ENCODE measurements at regions not wholly inside any gene's neighbourhood (a gene's known extent, or its start where the extent isn't known, plus 50 kb on each side); places are given as distances from the start of the nearest gene placed in this dataset.
"Not testable (repeated sequence)": the region's sequence is repeated elsewhere in the genome, so short reads cannot be mapped to it uniquely, and the experiment has no call there.

DNA sequence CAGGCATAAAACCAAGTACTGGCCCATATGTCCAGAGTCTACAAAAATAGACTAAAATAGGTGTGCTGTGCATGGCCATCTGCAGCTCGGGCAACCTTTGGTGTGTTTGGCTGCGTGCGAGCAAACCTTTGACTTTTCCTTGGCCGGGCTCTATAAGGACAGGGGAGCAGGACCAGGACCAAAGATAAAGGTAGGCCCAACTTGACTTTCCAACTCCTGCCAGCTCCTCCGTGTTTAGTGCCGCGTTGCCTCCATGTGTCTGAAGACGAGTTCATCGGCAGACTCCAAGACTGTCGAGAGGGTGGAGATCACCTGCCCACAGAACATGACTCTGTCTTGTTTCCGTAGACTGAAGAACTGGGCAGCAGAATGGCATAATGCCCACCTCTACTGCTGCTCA is 375.5 kb downstream of the IRS2 start:
- H3K4me3 Mint-ChIP-seq: no peak overlapping the region
- no peaks in the 10 kb centered on the region for H3K27me3 Mint-ChIP-seq
- no peaks in the 10 kb centered on the region for H3K36me3 Mint-ChIP-seq

GRCh38 chr13:109408591-109409382 is 377.6 kb downstream of the IRS2 start:
- H3K4me1 Mint-ChIP-seq: no peaks in the 10 kb centered on the region
- H3K4me3 Mint-ChIP-seq: no peak overlapping the region
- H3K27ac Mint-ChIP-seq: no peak overlapping the region
- H3K27me3 Mint-ChIP-seq: no peaks in the 10 kb centered on the region
- no peaks in the 10 kb centered on the region for H3K9me3 Mint-ChIP-seq
- ATAC-seq: no peak
- H3K36me3 Mint-ChIP-seq: no peaks in the 10 kb centered on the region

More for the DNA sequence above, 375.5 kb downstream of the IRS2 start:
- no peak for ATAC-seq
- Mint-ChIP-seq H3K4me1 (no peaks in the 10 kb centered on the region), H3K9me3 (no peaks in the 10 kb centered on the region), H3K27ac (no peak overlapping the region)

- H3K4me3 Mint-ChIP-seq: no peak overlapping the region
- H3K36me3 Mint-ChIP-seq: no peaks in the 10 kb centered on the region
- no peaks in the 10 kb centered on the region for H3K27me3 Mint-ChIP-seq
- no peaks in the 10 kb centered on the region for H3K4me1 Mint-ChIP-seq
- no peaks in the 10 kb centered on the region for H3K9me3 Mint-ChIP-seq
- H3K27ac Mint-ChIP-seq: no peak overlapping the region
- no peak for ATAC-seq
Observed at GRCh38 chr13:109406376-109406992, 379.9 kb downstream of the IRS2 start.

DNA sequence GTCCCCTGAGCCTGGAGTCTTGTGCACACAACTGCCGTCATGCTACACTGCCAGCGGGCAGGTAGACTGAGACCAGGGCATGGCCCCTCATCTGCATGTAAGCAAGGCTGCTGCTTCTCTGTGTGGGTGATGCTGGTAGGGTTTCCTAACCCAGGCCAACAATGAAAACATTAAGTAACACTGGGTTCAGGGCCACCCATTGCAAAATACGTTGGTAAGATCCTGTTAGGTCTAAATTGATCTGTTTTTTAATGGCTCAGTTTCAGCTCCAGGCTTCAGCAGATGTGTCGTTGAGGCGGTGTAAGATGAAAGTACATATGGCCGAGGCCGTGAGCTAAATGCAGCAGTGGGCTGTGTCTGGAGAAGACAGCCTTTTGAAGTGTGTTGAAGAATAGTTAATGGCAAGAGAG is 383.4 kb downstream of the IRS2 start:
- peaks cover 2% of the 10 kb centered on the region for H3K9me3 Mint-ChIP-seq
- no peak overlapping the region for H3K27ac Mint-ChIP-seq
- no peak overlapping the region for H3K4me3 Mint-ChIP-seq
- ATAC-seq: no peak
- no peaks in the 10 kb centered on the region for H3K27me3 Mint-ChIP-seq
- no peaks in the 10 kb centered on the region for H3K4me1 Mint-ChIP-seq
- no peaks in the 10 kb centered on the region for H3K36me3 Mint-ChIP-seq

DNA sequence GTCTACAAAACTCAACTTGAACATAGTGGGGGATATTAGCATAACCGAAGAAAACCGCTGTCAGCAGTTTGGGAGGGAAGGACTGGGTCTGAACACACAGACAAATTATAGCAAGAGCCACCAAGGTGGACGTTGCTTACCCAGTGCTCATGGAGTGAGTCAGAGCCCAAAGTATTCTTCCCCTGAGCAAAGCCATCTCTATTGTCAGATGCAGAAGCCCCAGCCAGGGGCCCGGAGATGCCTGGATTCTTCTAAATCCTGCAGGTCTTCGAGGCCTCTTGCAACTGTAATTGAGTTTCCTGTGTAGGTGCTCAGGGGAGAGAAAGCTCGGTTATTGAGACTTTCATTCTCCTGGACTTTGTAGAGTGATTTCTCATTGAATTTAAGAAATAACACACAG is 384.5 kb downstream of the IRS2 start:
- Mint-ChIP-seq H3K27ac (no peak overlapping the region), H3K4me3 (no peak overlapping the region), H3K4me1 (no peaks in the 10 kb centered on the region), H3K27me3 (no peaks in the 10 kb centered on the region), H3K36me3 (no peaks in the 10 kb centered on the region), H3K9me3 (peaks cover 2% of the 10 kb centered on the region)
- ATAC-seq: no peak

GRCh38 chr13:109401307-109401706 is 385.1 kb downstream of the IRS2 start:
- peaks cover 2% of the 10 kb centered on the region for H3K9me3 Mint-ChIP-seq
- H3K36me3 Mint-ChIP-seq: no peaks in the 10 kb centered on the region
- H3K27ac Mint-ChIP-seq: no peak overlapping the region
- ATAC-seq: no peak
- H3K4me1 Mint-ChIP-seq: no peaks in the 10 kb centered on the region
- H3K27me3 Mint-ChIP-seq: no peaks in the 10 kb centered on the region
- H3K4me3 Mint-ChIP-seq: no peak overlapping the region

- H3K9me3 Mint-ChIP-seq: peaks cover 2% of the 10 kb centered on the region
- no peak overlapping the region for H3K4me3 Mint-ChIP-seq
- no peak overlapping the region for H3K27ac Mint-ChIP-seq
- ATAC-seq: no peak
- no peaks in the 10 kb centered on the region for H3K36me3 Mint-ChIP-seq
- no peaks in the 10 kb centered on the region for H3K27me3 Mint-ChIP-seq
- no peaks in the 10 kb centered on the region for H3K4me1 Mint-ChIP-seq
Observed at GRCh38 chr13:109400624-109401257, 385.6 kb downstream of the IRS2 start.

DNA sequence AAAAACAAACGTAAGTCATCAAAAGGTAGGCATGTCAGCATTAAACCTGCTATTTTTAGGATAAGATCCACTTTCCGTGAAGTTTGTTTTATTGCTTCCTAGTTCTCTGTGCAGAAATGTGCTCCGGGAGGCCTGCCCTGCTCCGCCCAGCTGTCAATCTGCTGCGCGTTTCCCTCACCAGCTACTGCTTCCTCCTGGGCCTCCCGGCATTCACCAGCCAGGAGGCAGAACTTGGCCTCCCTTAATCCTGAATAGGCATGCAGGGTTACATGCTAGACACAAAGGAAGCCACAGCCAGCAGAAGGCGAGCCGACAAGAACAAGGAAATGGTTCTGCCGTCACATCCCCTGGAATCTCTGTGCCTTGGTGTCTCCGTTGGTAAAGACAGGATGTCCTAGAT is 386.2 kb downstream of the IRS2 start:
- Mint-ChIP-seq H3K27ac (no peak overlapping the region), H3K4me1 (no peaks in the 10 kb centered on the region), H3K4me3 (no peak overlapping the region)

GRCh38 chr13:109398071-109398470 is 388.3 kb downstream of the IRS2 start:
- not testable (repeated sequence) for H3K36me3 Mint-ChIP-seq, H3K4me1 Mint-ChIP-seq, H3K4me3 Mint-ChIP-seq, ATAC-seq, H3K27me3 Mint-ChIP-seq, H3K27ac Mint-ChIP-seq, H3K9me3 Mint-ChIP-seq

More for the DNA sequence above, 386.2 kb downstream of the IRS2 start:
- Mint-ChIP-seq H3K36me3 (no peaks in the 10 kb centered on the region), H3K9me3 (peaks cover 2% of the 10 kb centered on the region), H3K27me3 (no peaks in the 10 kb centered on the region)
- ATAC-seq: no peak

DNA sequence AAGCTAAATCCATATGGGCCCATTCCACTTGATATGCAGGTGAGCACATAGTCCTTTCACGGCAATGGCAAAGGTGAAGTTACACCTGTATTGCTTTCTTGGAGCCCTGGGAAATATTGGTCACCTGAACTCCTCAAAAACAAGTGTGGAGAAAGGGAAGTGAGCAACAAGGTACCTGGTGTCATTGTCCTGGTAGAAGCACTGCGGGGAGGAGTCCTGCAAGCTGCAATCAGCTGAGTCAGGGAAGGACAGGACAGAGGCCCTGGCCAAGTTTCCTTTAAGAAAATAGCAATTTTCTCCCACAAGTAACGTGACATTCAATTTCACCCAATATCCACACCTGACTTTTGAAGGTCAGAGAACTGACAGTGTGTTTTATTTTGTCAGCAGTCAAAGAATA is 389.1 kb downstream of the IRS2 start:
- H3K4me1 Mint-ChIP-seq: no peaks in the 10 kb centered on the region
- no peak overlapping the region for H3K4me3 Mint-ChIP-seq
- peaks cover 8% of the 10 kb centered on the region for H3K9me3 Mint-ChIP-seq
- no peak for ATAC-seq
- no peak overlapping the region for H3K27ac Mint-ChIP-seq
- no peaks in the 10 kb centered on the region for H3K27me3 Mint-ChIP-seq
- H3K36me3 Mint-ChIP-seq: no peaks in the 10 kb centered on the region

- H3K9me3 Mint-ChIP-seq: peaks cover 9% of the 10 kb centered on the region
- no peak overlapping the region for H3K27ac Mint-ChIP-seq
- no peaks in the 10 kb centered on the region for H3K27me3 Mint-ChIP-seq
- no peak for ATAC-seq
- H3K36me3 Mint-ChIP-seq: no peaks in the 10 kb centered on the region
- no peak overlapping the region for H3K4me3 Mint-ChIP-seq
- H3K4me1 Mint-ChIP-seq: no peaks in the 10 kb centered on the region
Observed at GRCh38 chr13:109396266-109396665, 390.1 kb downstream of the IRS2 start.

DNA sequence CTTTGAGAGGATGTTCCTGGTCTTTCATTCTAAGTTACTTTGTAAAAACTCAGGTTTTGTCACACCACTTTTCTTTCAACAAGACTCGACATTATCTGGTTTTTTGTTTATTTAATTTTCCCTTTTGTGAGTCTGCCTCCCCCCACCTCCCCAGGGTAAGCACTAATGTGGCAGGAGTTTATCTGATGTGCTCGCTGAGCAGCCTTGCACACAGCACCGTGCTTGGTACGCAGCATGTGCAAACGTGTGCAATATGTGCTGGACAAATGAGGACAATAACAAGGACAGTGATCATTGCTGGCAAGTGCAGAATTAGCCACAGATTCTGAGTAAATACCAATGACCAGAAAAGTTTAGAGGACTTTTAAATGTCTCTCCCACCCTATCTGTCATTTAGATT is 391.4 kb downstream of the IRS2 start:
- peaks cover 9% of the 10 kb centered on the region for H3K9me3 Mint-ChIP-seq
- H3K4me1 Mint-ChIP-seq: no peaks in the 10 kb centered on the region
- no peak overlapping the region for H3K27ac Mint-ChIP-seq
- ATAC-seq: no peak
- no peaks in the 10 kb centered on the region for H3K36me3 Mint-ChIP-seq
- no peaks in the 10 kb centered on the region for H3K27me3 Mint-ChIP-seq
- no peak overlapping the region for H3K4me3 Mint-ChIP-seq

GRCh38 chr13:109394311-109394988 is 391.9 kb downstream of the IRS2 start:
- no peaks in the 10 kb centered on the region for H3K4me1 Mint-ChIP-seq
- ATAC-seq: no peak
- peaks cover 9% of the 10 kb centered on the region for H3K9me3 Mint-ChIP-seq
- H3K36me3 Mint-ChIP-seq: no peaks in the 10 kb centered on the region
- no peak overlapping the region for H3K4me3 Mint-ChIP-seq
- no peak overlapping the region for H3K27ac Mint-ChIP-seq
- no peaks in the 10 kb centered on the region for H3K27me3 Mint-ChIP-seq

- Mint-ChIP-seq H3K27me3 (no peaks in the 10 kb centered on the region), H3K27ac (no peak overlapping the region), H3K4me1 (no peaks in the 10 kb centered on the region), H3K4me3 (no peak overlapping the region), H3K36me3 (no peaks in the 10 kb centered on the region), H3K9me3 (peaks cover 6% of the 10 kb centered on the region)
- no peak for ATAC-seq
Observed at GRCh38 chr13:109393045-109393444, 393.3 kb downstream of the IRS2 start.

- Mint-ChIP-seq H3K9me3 (peaks cover 6% of the 10 kb centered on the region), H3K27ac (no peak overlapping the region), H3K4me1 (no peaks in the 10 kb centered on the region), H3K27me3 (no peaks in the 10 kb centered on the region), H3K36me3 (no peaks in the 10 kb centered on the region), H3K4me3 (no peak overlapping the region)
- no peak for ATAC-seq
Observed at GRCh38 chr13:109390391-109390790, 396.0 kb downstream of the IRS2 start.

All from stimulated activated memory B cell treated with anti-CD40 and anti-IgM and Interleukin-4, amounts not matched to agents 10 μg/mL and 1 μg/mL and 100 μg/mL, for 72 hours (primary cell).